GM12873 (cell line): ENCODE measurements at regions not wholly inside any gene's neighbourhood (a gene's known extent, or its start where the extent isn't known, plus 50 kb on each side); places are given as distances from the start of the nearest gene placed in this dataset.

ENCODE experiments used
- TF ChIP-seq, protein P1 (sequence below): IDR thresholded peaks from 2 replicates; pipeline ENCODE4 v1.5.1; 2012; ENCODE audit warnings: low read depth, mild to moderate bottlenecking, moderate library complexity, low read length, control low read depth; ENCODE audit not compliant: insufficient read depth; ENCODE audit errors: missing control alignments

DNA sequence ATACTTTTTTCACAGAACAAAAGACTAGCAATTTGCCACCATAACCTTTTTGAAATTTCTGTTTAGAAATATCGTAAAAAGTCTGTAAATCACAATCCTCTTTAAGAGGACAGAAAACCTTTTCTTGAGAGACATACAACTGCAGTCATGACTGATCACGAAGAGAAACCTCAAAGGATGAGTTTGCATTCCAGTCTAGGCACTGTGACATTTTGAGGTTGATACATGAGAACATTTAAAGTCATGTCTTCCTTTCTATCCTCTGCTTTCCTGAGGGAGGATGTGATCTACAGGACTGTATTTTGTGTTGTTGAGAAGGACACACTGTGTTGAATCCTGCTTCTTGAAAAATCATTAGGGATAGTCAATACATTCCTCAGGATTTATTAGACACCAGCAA is 476.7 kb upstream of the CCDC179 start:
- TF ChIP-seq, protein P1, sequence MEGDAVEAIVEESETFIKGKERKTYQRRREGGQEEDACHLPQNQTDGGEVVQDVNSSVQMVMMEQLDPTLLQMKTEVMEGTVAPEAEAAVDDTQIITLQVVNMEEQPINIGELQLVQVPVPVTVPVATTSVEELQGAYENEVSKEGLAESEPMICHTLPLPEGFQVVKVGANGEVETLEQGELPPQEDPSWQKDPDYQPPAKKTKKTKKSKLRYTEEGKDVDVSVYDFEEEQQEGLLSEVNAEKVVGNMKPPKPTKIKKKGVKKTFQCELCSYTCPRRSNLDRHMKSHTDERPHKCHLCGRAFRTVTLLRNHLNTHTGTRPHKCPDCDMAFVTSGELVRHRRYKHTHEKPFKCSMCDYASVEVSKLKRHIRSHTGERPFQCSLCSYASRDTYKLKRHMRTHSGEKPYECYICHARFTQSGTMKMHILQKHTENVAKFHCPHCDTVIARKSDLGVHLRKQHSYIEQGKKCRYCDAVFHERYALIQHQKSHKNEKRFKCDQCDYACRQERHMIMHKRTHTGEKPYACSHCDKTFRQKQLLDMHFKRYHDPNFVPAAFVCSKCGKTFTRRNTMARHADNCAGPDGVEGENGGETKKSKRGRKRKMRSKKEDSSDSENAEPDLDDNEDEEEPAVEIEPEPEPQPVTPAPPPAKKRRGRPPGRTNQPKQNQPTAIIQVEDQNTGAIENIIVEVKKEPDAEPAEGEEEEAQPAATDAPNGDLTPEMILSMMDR, result no peak

- TF ChIP-seq, protein P1, result no peak
Measured at GRCh38 chr11:23353611-23354010, 493.3 kb upstream of the CCDC179 start.

- TF ChIP-seq, protein P1, result no peak
Measured at GRCh38 chr11:23359297-23359696, 499.0 kb upstream of the CCDC179 start.

DNA sequence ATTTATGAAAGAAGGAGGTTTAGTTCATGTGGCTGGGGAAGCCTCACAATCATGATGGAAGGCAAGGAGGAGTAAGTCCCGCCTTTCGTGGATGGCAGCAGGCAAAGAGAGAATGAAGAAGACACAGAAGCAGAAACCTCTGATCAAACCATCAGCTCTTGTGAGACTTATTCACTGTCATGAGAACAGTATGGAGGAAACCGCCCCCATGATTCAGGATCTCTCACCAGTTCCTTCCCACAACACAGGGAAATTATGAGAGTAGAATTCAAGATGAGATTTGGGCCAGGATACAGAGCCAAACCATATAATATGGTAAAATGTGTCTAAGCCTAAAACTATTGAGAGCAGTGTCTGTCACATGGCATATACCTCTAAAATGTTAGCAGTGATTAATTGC is 503.8 kb upstream of the CCDC179 start:
- TF ChIP-seq, protein P1, result no peak

DNA sequence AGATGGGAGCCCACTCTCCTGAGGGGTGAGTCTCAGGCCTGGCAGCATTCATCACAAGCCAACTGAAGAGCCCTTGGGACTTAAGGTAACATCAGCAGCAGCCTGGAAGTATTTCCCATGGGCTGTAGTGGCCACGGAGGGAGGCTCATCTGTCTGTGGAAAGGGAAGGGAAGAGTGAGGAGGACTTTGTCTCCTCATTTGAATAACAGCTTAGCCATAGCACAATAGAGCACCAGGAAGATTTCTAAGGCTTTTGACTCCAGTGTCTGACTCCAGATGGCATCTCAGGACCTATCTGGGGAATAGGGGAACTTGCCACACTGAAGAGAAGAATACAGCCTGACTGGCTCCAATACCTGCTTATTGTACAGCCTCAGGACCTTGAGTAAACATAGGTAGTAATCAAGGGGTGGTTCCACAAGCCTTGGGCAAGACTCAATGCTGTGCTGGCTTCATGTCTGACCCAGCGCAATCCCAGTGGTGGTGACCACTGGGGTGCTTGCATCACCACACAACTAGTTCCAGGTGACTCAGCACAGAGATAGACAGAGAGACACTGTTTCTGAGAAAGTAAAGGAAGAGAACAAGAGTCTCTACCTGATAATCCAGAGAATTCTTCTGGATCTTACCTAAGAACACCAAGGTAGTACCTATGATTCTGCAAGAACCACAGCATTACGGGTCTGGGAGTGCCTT is 510.5 kb upstream of the CCDC179 start:
- TF ChIP-seq, protein P1, result no peak

DNA sequence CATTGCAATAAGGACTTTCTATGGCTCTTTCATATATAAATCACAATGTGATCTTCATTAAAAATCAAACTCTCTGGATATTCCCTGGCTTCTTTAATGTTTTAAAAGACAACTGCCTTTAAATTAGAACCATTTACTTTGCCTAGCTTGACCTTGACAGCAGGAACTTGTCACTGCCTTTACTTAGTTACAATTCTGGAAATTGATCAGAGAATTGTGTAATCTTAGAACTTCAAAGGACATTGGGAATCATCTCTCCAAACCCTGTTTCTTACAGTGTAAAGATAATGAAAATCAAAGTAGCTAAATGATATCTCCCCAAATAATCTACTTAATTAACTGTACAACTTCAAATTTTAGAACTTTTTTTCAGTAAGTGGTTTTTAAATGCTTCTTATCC is 517.6 kb upstream of the CCDC179 start:
- TF ChIP-seq, protein P1, result no peak

DNA sequence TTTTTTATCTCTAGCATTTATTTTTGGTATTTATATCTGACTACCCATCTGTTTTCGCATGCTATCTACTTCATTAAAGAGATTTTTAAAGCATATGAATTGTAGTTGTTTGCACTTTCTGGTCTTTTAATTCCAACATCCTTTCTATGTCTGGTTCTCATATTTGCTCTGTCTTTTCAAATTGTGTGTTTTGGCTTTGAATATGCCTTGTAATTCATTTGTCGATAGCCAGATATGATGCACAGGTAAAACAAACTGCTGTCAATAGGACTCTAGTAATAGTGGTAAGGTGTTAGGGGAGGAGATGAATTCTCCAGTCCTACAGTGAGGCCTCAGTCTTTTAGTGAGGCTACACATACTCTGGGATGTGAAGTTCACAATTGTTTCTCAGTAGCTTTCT is 530.8 kb upstream of the CCDC179 start:
- TF ChIP-seq, protein P1, result no peak
